Cardiac septum (tissue), 1 donor: ENCODE measurements at regions not wholly inside any gene's neighbourhood (a gene's known extent, or its start where the extent isn't known, plus 50 kb on each side); places are given as distances from the start of the nearest gene placed in this dataset.

Experiments used
- DNase-seq: peaks from one replicate; pipeline ENCODE4 v3.0.0-alpha.2; 2020; ENCODE audit warnings: low spot score
- intact Hi-C: fragments of 100-400 bp; cut with DNase I; formaldehyde crosslinking; loops from one replicate; pipeline ENCODE4 v1.14.0; 2022
- donor health status: DM: no; HTN: no; CAD: no.

DNA sequence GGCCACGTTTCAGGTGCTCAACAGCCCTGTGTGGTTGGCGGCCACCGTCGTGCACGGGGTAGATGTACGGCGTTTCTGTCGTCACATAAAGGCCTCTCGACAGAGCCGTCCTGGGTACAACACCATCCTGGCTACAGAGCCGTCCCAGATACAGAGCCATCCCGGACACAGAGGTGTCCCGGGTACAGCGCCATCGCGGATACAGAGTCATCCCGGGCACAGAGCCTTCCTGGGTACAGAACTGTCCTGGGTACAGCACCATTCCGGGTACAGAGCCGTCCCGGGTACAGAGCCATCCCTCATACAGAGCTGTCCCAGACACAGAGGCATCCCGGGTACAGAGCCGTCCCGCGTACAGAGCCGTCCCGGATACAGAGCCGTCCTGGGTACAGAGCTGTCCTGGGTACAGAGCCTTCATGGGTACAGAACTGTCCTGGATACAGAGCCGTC is 222.7 kb upstream of the SOX1 start:
- intact Hi-C loops, result no loop called here
- peak; percentile 58 for DNase-seq

DNA sequence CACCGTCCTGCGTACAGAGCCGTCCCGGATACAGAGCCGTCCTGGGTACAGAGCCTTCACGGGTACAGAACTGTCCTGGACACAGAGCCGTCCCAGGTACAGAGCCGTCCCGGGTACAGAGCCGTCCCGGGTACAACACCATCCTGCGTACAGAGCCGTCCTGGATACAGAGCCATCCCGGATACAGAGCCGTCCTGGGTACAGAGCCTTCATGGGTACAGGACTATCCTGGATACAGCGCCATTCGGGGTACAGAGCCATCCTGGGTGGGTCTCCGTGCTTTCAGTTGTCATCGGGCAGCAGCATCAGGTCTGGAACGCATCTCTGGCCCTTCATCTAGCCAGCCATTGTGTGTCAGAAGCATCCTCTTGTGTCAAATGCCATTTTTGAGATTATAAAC is 222.3 kb upstream of the SOX1 start:
- DNase-seq, result peak; percentile 54
- intact Hi-C loops, result no loop called here

- peak; percentile 69 for DNase-seq
- intact Hi-C loops, result no loop called here
Observed at GRCh38 chr13:111845621-111846351, 221.2 kb upstream of the SOX1 start.

- peak; percentile 75 for DNase-seq
- intact Hi-C loops, result no loop called here
Observed at GRCh38 chr13:111846391-111847159, 220.4 kb upstream of the SOX1 start.

- no peak for DNase-seq
- intact Hi-C loops, result no loop called here
Observed at GRCh38 chr13:111847964-111848363, 219.0 kb upstream of the SOX1 start.

GRCh38 chr13:111850458-111850857 is 216.5 kb upstream of the SOX1 start:
- DNase-seq, result no peak
- intact Hi-C loops, result no loop called here

DNA sequence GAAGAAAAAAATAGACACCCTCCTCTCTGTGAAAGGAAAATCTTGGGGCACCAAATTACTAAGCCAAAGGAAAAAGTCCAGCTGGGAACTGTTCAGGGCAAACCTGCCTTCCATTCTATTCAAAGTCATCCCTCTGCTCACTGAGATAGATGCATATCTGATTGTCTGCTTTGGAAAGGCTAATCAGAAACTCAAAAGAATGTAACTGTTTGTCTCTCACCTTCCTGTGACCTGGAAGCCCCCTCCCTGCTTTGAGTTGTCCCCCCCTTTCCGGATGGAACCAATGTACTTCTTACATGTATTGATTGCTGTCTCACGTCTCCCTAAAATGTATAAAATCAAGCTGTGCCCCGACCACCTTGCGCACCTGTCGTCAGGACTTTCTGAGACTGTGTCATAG is 216.0 kb upstream of the SOX1 start:
- no peak for DNase-seq
- intact Hi-C loops, result no loop called here

GRCh38 chr13:111852725-111853518 is 214.0 kb upstream of the SOX1 start:
- intact Hi-C loops, result no loop called here
- peak; percentile 63 for DNase-seq

- intact Hi-C loops, result no loop called here
- DNase-seq, result peak; percentile 36
Observed at GRCh38 chr13:111853721-111854120, 213.2 kb upstream of the SOX1 start.

DNA sequence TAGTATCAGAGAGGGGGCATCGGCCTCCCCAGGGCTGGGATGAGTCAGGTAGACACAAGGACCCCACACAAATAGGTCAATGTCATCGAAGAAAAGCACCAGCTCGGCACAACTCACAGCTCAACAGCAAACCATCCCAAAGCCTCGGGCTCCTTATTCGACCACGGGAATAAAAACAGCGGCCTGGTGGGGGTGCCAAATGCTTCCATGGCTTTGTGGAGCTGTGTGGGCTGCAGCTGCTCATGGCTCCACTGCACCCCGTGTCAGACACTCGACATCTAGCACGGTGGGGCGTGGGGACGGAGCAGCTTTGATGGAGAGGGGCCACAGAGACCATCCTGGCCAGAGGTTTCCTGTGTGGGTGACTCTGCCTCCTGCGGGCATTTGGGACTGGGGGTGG is 212.5 kb upstream of the SOX1 start:
- intact Hi-C loops, result no loop called here
- DNase-seq, result peak; percentile 69

DNA sequence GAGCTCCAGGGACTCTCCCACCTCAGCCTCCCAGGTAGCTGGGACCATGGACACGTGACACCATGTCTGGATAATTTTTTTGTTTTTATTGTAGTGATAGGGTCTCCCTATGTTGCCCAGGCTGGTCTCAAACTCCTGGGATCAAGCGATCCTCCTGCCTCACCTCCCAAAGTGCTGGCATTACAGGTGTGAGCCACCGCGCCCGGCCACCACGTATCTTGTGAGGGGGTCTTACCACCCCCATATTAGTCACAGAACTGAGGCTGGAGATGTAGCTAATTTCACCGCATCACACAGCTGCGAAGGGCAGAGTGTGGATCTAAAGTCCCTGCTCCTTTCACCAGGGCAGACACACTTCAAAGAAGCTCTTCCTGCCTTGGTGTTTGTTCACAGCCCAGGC is 211.8 kb upstream of the SOX1 start:
- intact Hi-C loops, result no loop called here
- peak; percentile 38 for DNase-seq

GRCh38 chr13:111855786-111856185 is 211.2 kb upstream of the SOX1 start:
- peak; percentile 56 for DNase-seq
- intact Hi-C loops, result no loop called here

- DNase-seq, result peak; percentile 53
- intact Hi-C loops, result no loop called here
Observed at GRCh38 chr13:111856571-111856970, 210.4 kb upstream of the SOX1 start.

GRCh38 chr13:111857336-111857735 is 209.6 kb upstream of the SOX1 start:
- DNase-seq, result peak; percentile 63
- intact Hi-C loops, result no loop called here

DNA sequence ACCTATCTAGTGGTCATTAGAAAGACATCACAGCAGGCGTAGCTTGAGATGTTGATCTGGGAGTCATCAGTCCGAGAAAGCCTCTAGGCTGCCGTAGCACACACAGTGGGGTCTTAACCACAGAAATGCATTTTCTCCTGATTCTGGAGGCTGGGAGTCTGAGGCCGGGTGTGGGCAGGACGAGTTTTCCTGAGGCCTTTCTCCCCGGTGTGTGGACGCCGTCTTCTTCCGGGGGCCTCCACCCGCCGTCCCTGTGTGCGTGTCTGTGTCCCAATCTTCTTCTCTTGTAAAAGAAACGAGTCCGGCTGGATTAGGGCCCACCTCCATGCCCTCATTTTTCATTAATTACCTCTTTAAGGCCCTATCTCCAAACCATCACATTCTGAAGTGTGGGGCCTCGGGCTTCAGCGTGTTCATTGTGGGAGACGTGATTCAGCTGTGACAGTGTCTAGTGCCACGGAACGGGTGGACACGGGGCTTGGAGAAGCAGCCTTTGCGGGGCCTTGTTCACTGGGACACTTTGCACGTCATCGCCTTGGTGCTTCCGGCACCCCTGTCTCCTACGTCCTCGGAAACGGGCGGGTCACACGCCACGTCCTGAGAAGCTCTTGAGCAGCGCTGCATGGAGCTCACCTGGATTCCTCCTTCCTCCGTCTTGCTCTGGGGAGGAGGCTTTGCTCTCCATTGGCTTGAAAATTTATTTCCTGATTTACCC is 208.9 kb upstream of the SOX1 start:
- intact Hi-C loops, result no loop called here

GRCh38 chr13:111858571-111858970 is 208.4 kb upstream of the SOX1 start:
- peak; percentile 67 for DNase-seq
- intact Hi-C loops, result no loop called here

More for the DNA sequence above, 208.9 kb upstream of the SOX1 start:
- DNase-seq, result peak; percentile 55

DNA sequence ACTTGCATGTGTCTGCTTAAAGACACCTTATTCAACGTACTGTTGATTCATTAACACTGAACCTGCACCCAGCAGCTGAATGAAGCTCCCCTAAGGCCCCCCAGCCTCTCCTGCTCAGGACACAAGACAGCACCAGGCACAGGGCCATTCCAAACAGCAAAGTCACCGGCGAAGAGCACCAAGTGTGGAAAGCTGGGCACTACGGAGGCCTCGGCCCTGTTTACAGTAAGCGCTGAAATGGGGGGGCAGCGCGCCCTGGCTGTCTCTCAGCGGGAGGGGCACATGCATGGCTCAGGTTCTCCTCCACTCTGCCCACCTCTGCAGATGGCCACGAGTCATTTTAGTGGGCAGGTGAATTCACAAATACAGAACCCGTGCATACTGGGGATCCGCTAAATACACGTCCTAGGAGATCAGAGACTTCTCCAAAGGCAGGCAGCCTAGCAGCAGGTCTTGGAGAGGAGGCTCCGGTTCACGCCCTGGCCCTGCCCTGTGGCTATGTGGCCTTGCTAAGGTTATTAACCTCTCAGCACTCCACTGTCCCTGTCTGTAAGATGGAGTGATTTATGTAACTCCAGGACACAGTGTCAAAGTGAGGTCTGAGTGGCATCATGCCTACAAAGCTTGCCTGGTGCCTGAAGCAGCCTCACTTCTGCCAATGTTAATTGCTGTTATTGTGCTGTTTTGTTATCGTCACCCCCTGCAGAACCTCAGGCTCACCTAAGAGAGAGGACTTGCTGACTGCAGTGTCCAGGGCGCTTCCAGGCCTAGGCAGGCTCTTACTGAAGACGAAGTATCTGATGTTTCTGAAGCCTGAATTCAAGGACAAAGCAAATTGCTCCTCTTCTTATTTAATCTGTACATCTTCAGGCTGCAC is 207.4 kb upstream of the SOX1 start:
- intact Hi-C loops, result no loop called here

GRCh38 chr13:111860231-111860552 is 206.8 kb upstream of the SOX1 start:
- peak; percentile 15 for DNase-seq
- intact Hi-C loops, result no loop called here

More for the DNA sequence above, 207.4 kb upstream of the SOX1 start:
- DNase-seq, result peak; percentile 47

DNA sequence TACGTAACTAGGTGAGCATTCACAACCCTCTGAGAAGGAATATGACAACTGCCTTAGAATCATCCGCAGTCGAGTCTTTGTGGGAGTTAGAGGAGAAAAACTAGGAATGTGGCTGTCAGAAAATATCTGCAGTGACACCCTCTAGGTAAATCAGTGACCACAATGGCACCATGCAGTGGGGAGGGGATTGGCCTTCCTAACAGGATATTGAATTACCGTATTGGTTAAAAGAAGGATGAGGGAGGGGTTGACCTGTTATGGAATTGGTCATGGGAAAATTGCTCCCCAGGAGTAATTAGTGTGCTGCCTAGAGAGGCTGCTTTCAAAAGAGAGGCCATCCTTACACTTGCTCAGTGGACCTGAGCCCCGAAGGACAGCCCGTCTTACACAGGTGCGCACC is 205.6 kb upstream of the SOX1 start:
- intact Hi-C loops, result no loop called here

More for the DNA sequence above, 205.6 kb upstream of the SOX1 start:
- DNase-seq, result no peak
